H1 (cell line): ENCODE measurements at regions not wholly inside any gene's neighbourhood (a gene's known extent, or its start where the extent isn't known, plus 50 kb on each side); places are given as distances from the start of the nearest gene placed in this dataset.

Source experiments
- CTCF ChIA-PET: fragments of 300-600 bp; sonication (Branson Sonifier 250); formaldehyde crosslinking; loops from one replicate; lab custom pipeline; 2021; ENCODE audit not compliant: partially characterized antibody; lab: Charles Lee
- POLR2A ChIA-PET: fragments of 300-600 bp; sonication (Branson Sonifier 250); formaldehyde crosslinking; loops from one replicate; lab custom pipeline; 2021; ENCODE audit warnings: inconsistent platforms; ENCODE audit not compliant: partially characterized antibody; lab: Charles Lee
- DNase-seq, 2 experiments: peaks; one replicate each; pipeline versions ENCODE4 v3.0.0 to v3.0.0-alpha.2; 2010 to 2022; ENCODE audit warnings: low spot score in 2 of 2, low read depth in 1 of 2, mixed read lengths in 1 of 2
- FAIRE-seq: peaks from 2 replicates; lab custom pipeline; 2011; peaks lifted over from hg19 to GRCh38; lab: Jason Lieb, UNC
- H2AFZ ChIP-seq: 2 replicates; pipeline ENCODE4 v1.8.1; 2012; ENCODE audit warnings: low read length, inconsistent platforms
- H2AK5ac ChIP-seq: 2 replicates; pipeline ENCODE4 v1.6.1; 2013; ENCODE audit warnings: low read depth, low read length
- H2BK120ac ChIP-seq: replicated peaks from 2 replicates; pipeline ENCODE3; 2013; ENCODE audit warnings: low read depth, low read length, inconsistent platforms
- H2BK12ac ChIP-seq: 2 replicates; pipeline ENCODE4 v1.6.1; 2013; ENCODE audit warnings: low read depth, low read length
- H2BK15ac ChIP-seq: 2 replicates; pipeline ENCODE4 v1.6.1; 2013; ENCODE audit warnings: low read length
- H2BK20ac ChIP-seq: 2 replicates; pipeline ENCODE4 v1.6.1; 2013; ENCODE audit warnings: low read length
- H2BK5ac ChIP-seq: 2 replicates; pipeline ENCODE4 v1.6.1; 2013; ENCODE audit warnings: low read depth, low read length
- H3K14ac ChIP-seq: 2 replicates; pipeline ENCODE4 v1.6.1; 2013; ENCODE audit warnings: inconsistent platforms; ENCODE audit not compliant: insufficient read length
- H3K18ac ChIP-seq: 2 replicates; pipeline ENCODE4 v1.6.1; 2013; ENCODE audit warnings: low read length; ENCODE audit errors: extremely low read depth
- H3K23ac ChIP-seq: 2 replicates; pipeline ENCODE4 v1.6.1; 2013; ENCODE audit warnings: inconsistent platforms; ENCODE audit not compliant: insufficient read length
- H3K23me2 ChIP-seq: 2 replicates; pipeline ENCODE4 v1.6.1; 2013; ENCODE audit warnings: low read depth, low read length
- H3K27ac ChIP-seq: 2 replicates; pipeline ENCODE4 v1.6.1; 2011; ENCODE audit warnings: low read depth, low read length, inconsistent platforms
- H3K27me3 ChIP-seq, 4 experiments: replicated peaks in 1 of 4; 1 replicate in 1 of 4; 2 replicates in 3 of 4; pipeline versions ENCODE4 v1.6.1 to v1.8.1; 2011 to 2013; ENCODE audit warnings: low read length in 3 of 4, mild to moderate bottlenecking in 3 of 4, inconsistent platforms in 2 of 4, mixed read lengths in 2 of 4, moderate library complexity in 1 of 4; ENCODE audit not compliant: control insufficient read depth in 3 of 4, insufficient read depth in 3 of 4; ENCODE audit errors: extremely low read depth in 1 of 4
- H3K36me3 ChIP-seq, 4 experiments: 2 replicates each; pipeline versions ENCODE4 v1.6.1 to v1.8.1; 2011 to 2013; ENCODE audit warnings: mild to moderate bottlenecking in 4 of 4, low read length in 3 of 4, moderate library complexity in 2 of 4, control low read depth in 1 of 4, inconsistent platforms in 1 of 4; ENCODE audit not compliant: insufficient read depth in 4 of 4, control insufficient read depth in 2 of 4
- H3K4ac ChIP-seq: replicated peaks from 2 replicates; pipeline ENCODE3; 2013; ENCODE audit warnings: low read length, low read depth, mixed read lengths, inconsistent platforms; ENCODE audit not compliant: insufficient read length
- H3K4me1 ChIP-seq, 4 experiments: replicated peaks in 1 of 4; 1 replicate in 1 of 4; 2 replicates in 3 of 4; pipeline versions ENCODE4 v1.6.1 to v1.8.1; 2011 to 2013; ENCODE audit warnings: low read length in 3 of 4, inconsistent platforms in 2 of 4, mixed read lengths in 1 of 4; ENCODE audit not compliant: insufficient read depth in 4 of 4, control insufficient read depth in 3 of 4
- H3K4me2 ChIP-seq, 2 experiments: 2 replicates each; pipeline versions ENCODE4 v1.6.1 to v1.8.1; 2011 to 2013; ENCODE audit warnings: low read depth in 2 of 2, low read length in 2 of 2, control low read depth in 1 of 2, inconsistent platforms in 1 of 2, mild to moderate bottlenecking in 1 of 2; ENCODE audit not compliant: insufficient read depth in 1 of 2
- H3K4me3 ChIP-seq, 4 experiments: fragments of 200-600, 300-600 bp in 1 of 4; sonication (generic), shearing (Covaris generic), sonication (Bioruptor Twin) in 1 of 4; 2 replicates each; pipeline versions ENCODE4 v1.5.1 to v1.8.1; 2011 to 2016; ENCODE audit warnings: low read length in 4 of 4, low read depth in 3 of 4, control low read depth in 2 of 4, inconsistent platforms in 2 of 4, mild to moderate bottlenecking in 2 of 4, mixed read lengths in 1 of 4, moderate library complexity in 1 of 4; ENCODE audit not compliant: insufficient read depth in 2 of 4; ENCODE audit errors: extremely low read depth in 1 of 4
- H3K56ac ChIP-seq: replicated peaks from 2 replicates; pipeline ENCODE3; 2013; ENCODE audit warnings: low read depth, mild to moderate bottlenecking, mixed read lengths, low read length, inconsistent platforms; ENCODE audit not compliant: insufficient read length
- H3K79me1 ChIP-seq: 2 replicates; pipeline ENCODE4 v1.6.1; 2013; ENCODE audit warnings: low read depth, low read length, control low read depth
- H3K79me2 ChIP-seq, 2 experiments: 2 replicates each; pipeline versions ENCODE4 v1.6.1 to v1.8.1; 2012 to 2013; ENCODE audit warnings: low read length in 2 of 2, mild to moderate bottlenecking in 2 of 2, inconsistent platforms in 1 of 2; ENCODE audit not compliant: insufficient read depth in 2 of 2, control insufficient read depth in 1 of 2
- H3K9ac ChIP-seq, 4 experiments: replicated peaks in 1 of 4; 1 replicate in 1 of 4; 2 replicates in 3 of 4; pipeline versions ENCODE4 v1.6.1 to v1.8.1; 2011 to 2013; ENCODE audit warnings: low read depth in 3 of 4, low read length in 3 of 4, control low read depth in 2 of 4, mild to moderate bottlenecking in 2 of 4, moderate library complexity in 2 of 4, inconsistent platforms in 1 of 4; ENCODE audit errors: extremely low read depth in 1 of 4
- H3K9me3 ChIP-seq, 2 experiments: 2 replicates each; pipeline versions ENCODE4 v1.6.1 to v1.8.1; 2012 to 2013; ENCODE audit warnings: mild to moderate bottlenecking in 2 of 2, moderate library complexity in 2 of 2, control low read depth in 1 of 2, inconsistent platforms in 1 of 2, low read depth in 1 of 2, low read length in 1 of 2, mixed read lengths in 1 of 2; ENCODE audit not compliant: insufficient read depth in 2 of 2
- H4K20me1 ChIP-seq, 2 experiments: replicated peaks in 1 of 2; 2 replicates each; pipeline versions ENCODE3 to v1.8.1; 2011 to 2013; ENCODE audit warnings: inconsistent platforms in 2 of 2, low read length in 2 of 2, mild to moderate bottlenecking in 1 of 2; ENCODE audit not compliant: insufficient read depth in 2 of 2, control insufficient read depth in 1 of 2
- H4K5ac ChIP-seq: 2 replicates; pipeline ENCODE4 v1.6.1; 2013; ENCODE audit warnings: low read length, low read depth, mixed read lengths, inconsistent platforms; ENCODE audit not compliant: insufficient read length
- H4K8ac ChIP-seq: 2 replicates; pipeline ENCODE4 v1.8.0; 2013; ENCODE audit warnings: mild to moderate bottlenecking, moderate library complexity, low read length, inconsistent platforms; ENCODE audit not compliant: insufficient read depth; ENCODE audit errors: extremely low read depth
- H4K91ac ChIP-seq: replicated peaks from 2 replicates; pipeline ENCODE3; 2013; ENCODE audit warnings: low read length, mixed read lengths, inconsistent platforms; ENCODE audit not compliant: insufficient read length
- CBX5 ChIP-seq: fragments of 300-800, 300-1000 bp; sonication (generic); IDR thresholded peaks from 2 replicates; pipeline ENCODE4 v1.7.1; 2016; ENCODE audit warnings: antibody characterized with exemption, low read length, low read depth
- CHD1 ChIP-seq: IDR thresholded peaks from 2 replicates; pipeline ENCODE4 v1.6.1; 2012; ENCODE audit warnings: low read depth, low read length, improper control_type of control experiment
- EZH2 ChIP-seq: fragments of 200-600 bp; sonication (generic); IDR thresholded peaks from 2 replicates; pipeline ENCODE4 v1.7.1; 2012; ENCODE audit warnings: low read depth, mild to moderate bottlenecking, moderate library complexity, low read length, inconsistent platforms; ENCODE audit not compliant: severe bottlenecking
- MAX ChIP-seq: IDR thresholded peaks from 2 replicates; pipeline ENCODE4 v1.6.1; 2012; ENCODE audit warnings: inconsistent platforms
- WGBS, 2 experiments: shearing (Covaris generic) in 1 of 2; methylation state at CpG; one replicate each; pipeline versions ENCODE4 v1.1.6 to v1.1.7; 2013 to 2015; ENCODE audit warnings: low lambda C conversion rate in 2 of 2, mixed read lengths in 2 of 2, inconsistent platforms in 1 of 2, low coverage in 1 of 2, missing lambda C conversion rate in 1 of 2; ENCODE audit not compliant: insufficient replicate concordance in 2 of 2, insufficient coverage in 1 of 2, insufficient read length in 1 of 2; ENCODE audit errors: extremely low coverage in 1 of 2, missing lambda C conversion rate in 1 of 2; 5-methylcytosine and 5-hydroxymethylcytosine counted together

GRCh38 chr12:13326076-13326475 lies 129.6 kb downstream of the EMP1 start:
- Histone ChIP-seq H3K56ac (no peak overlapping the region), H3K23me2 (no peaks in the 10 kb centered on the region), H4K20me1 (no peaks in the 10 kb centered on the region), H4K91ac (no peak overlapping the region), H3K9me3 (no peaks in the 10 kb centered on the region), H2BK15ac (no peak overlapping the region), H3K18ac (no peak overlapping the region), H3K4me1 (no peaks in the 10 kb centered on the region), H3K4me3 (no peak overlapping the region), H3K14ac (no peak overlapping the region), H2AK5ac (0 out of 2 replicates have a peak overlapping the region, but pooled peaks have one; percentile 24), H2BK20ac (no peak overlapping the region), H3K79me1 (no peaks in the 10 kb centered on the region), H3K4me2 (no peak overlapping the region), H3K27ac (no peak overlapping the region), H2BK120ac (no peak overlapping the region), H2BK5ac (no peak overlapping the region), H2AFZ (no peak overlapping the region; the same call in 1 of the 2 replicates), H3K9ac (no peak overlapping the region)
- no peak for FAIRE-seq
- CTCF ChIA-PET: interaction anchor here (0.9 to 1.1 kb wide), 3 partner anchors 30 to 659 kb away, joined by 3 read pairs; no protein-coding TSS in a partner anchor
- DNase-seq: no peak
- WGBS, 2 experiments: 88% methylated on average over 4 of the region's 4 CpGs; no CpG with 5 or more reads in 1 of the 2 experiments
- TF ChIP-seq CHD1 (no peak), MAX (no peak), EZH2 (no peak), CBX5 (no peak)
- TF ChIP-seq, all 59 proteins: peak for 0
- Histone ChIP-seq H4K8ac (no peak overlapping the region), H3K27me3 (peaks cover 0 to 1% (median 0%) of the 10 kb centered on the region in 4 experiments; a peak in 1 of 7 replicates), H3K23ac (no peak overlapping the region), H3K79me2 (no peaks in the 10 kb centered on the region), H2BK12ac (no peak overlapping the region), H4K5ac (no peak overlapping the region), H3K36me3 (no peaks in the 10 kb centered on the region), H3K4ac (no peak overlapping the region)
- POLR2A ChIA-PET: no interaction called here
